Osteocyte (in vitro differentiated cells): ENCODE measurements at regions not wholly inside any gene's neighbourhood (a gene's known extent, or its start where the extent isn't known, plus 50 kb on each side); places are given as distances from the start of the nearest gene placed in this dataset.
A peak's percentile ranks its signal among the peaks of the same experiment; 100 is the strongest.

ENCODE experiments used
- DNase-seq: peaks from one replicate; pipeline ENCODE4 v3.0.0; 2021; ENCODE audit warnings: mixed read lengths; ENCODE audit not compliant: unreplicated experiment; ENCODE audit errors: extremely low spot score
- H3K27ac Mint-ChIP-seq: one replicate; pipeline ENCODE4 v1.8.0; 2021; ENCODE audit warnings: mild to moderate bottlenecking, mixed read lengths; ENCODE audit not compliant: unreplicated experiment
- H3K27me3 Mint-ChIP-seq: one replicate; pipeline ENCODE4 v1.8.0; 2021; ENCODE audit warnings: mixed read lengths; ENCODE audit not compliant: unreplicated experiment
- H3K36me3 Mint-ChIP-seq: one replicate; pipeline ENCODE4 v1.8.0; 2021; ENCODE audit warnings: mixed read lengths; ENCODE audit not compliant: unreplicated experiment
- H3K4me1 Mint-ChIP-seq: one replicate; pipeline ENCODE4 v1.8.0; 2021; ENCODE audit warnings: mixed read lengths; ENCODE audit not compliant: unreplicated experiment
- H3K4me3 Mint-ChIP-seq: one replicate; pipeline ENCODE4 v1.8.0; 2021; ENCODE audit warnings: mild to moderate bottlenecking, moderate library complexity, mixed read lengths; ENCODE audit not compliant: unreplicated experiment
- H3K9me3 Mint-ChIP-seq: one replicate; pipeline ENCODE4 v1.8.0; 2021; ENCODE audit warnings: mixed read lengths; ENCODE audit not compliant: unreplicated experiment
- TF ChIP-seq, protein P1 (sequence below): fragments of 200-600 bp; sonication (generic); IDR thresholded peaks from 2 replicates; pipeline ENCODE4 v1.5.0; 2021; ENCODE audit warnings: antibody characterized with exemption, mild to moderate bottlenecking, moderate library complexity

DNA sequence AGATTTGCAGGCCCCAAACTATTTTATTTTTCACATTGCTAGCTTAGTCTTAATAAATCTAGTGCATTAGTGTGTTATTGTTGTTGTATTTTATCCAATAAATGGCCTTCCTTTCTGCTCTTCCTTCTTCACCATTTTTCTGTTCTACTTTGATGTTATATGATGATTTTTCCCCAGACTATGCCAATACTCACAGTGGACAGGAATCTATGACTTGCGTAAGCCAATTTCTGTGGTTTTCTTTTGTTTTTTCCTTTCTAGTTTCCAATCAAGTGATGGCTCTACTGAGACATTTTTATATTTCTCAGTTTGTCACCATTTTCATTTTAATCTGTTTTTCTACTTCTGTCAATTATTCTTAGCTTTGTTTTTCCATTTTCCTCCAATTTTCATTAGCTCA, 106.8 kb upstream of the FBXL7 start:
- no peak for DNase-seq
- Mint-ChIP-seq H3K4me1 (peaks cover 16% of the 10 kb centered on the region), H3K27ac (no peak overlapping the region), H3K4me3 (no peak overlapping the region), H3K27me3 (peaks cover 20% of the 10 kb centered on the region), H3K9me3 (no peaks in the 10 kb centered on the region), H3K36me3 (no peaks in the 10 kb centered on the region)
- TF ChIP-seq, protein P1, sequence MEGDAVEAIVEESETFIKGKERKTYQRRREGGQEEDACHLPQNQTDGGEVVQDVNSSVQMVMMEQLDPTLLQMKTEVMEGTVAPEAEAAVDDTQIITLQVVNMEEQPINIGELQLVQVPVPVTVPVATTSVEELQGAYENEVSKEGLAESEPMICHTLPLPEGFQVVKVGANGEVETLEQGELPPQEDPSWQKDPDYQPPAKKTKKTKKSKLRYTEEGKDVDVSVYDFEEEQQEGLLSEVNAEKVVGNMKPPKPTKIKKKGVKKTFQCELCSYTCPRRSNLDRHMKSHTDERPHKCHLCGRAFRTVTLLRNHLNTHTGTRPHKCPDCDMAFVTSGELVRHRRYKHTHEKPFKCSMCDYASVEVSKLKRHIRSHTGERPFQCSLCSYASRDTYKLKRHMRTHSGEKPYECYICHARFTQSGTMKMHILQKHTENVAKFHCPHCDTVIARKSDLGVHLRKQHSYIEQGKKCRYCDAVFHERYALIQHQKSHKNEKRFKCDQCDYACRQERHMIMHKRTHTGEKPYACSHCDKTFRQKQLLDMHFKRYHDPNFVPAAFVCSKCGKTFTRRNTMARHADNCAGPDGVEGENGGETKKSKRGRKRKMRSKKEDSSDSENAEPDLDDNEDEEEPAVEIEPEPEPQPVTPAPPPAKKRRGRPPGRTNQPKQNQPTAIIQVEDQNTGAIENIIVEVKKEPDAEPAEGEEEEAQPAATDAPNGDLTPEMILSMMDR, result no peak

DNA sequence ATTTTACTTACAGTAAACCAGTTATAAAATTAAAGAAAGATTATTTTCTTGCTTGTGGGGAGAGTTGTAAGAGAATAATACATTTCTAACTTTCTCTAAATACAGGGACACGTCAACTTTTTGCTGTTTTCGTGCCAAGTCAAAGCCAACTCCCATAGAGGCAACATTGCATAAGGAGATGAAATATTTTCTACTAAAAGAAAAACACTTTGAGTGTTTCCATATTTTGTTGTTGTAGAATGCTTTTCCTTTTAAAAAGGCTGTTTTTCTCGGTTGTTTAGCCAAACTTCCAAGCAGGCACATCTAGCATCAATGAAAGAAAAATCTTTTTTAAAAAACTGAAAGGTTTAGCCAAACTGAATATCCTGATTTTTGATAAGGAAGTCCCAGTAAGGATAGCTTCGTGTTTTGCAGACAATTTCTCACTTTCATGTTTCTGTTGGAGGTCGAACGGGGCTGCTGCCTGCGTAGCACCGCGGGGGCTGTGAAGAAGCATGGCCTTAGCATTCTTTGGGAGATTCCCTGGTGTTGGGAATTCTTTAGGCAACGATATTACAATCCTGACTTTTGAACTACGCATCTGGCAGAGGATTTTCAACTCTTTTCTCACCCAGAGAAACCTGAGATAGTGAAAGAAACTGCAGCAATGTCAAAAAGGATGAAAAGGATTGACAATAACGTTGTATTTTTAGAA, 108.1 kb upstream of the FBXL7 start:
- no peak for DNase-seq
- TF ChIP-seq, protein P1, result no peak
- H3K4me1 Mint-ChIP-seq, result peaks cover 16% of the 10 kb centered on the region
- peak overlapping the region; percentile 78 for H3K27ac Mint-ChIP-seq
- H3K4me3 Mint-ChIP-seq, result peak overlapping the region; percentile 65
- H3K9me3 Mint-ChIP-seq, result no peaks in the 10 kb centered on the region
- H3K36me3 Mint-ChIP-seq, result no peaks in the 10 kb centered on the region
- H3K27me3 Mint-ChIP-seq, result peaks cover 20% of the 10 kb centered on the region

DNA sequence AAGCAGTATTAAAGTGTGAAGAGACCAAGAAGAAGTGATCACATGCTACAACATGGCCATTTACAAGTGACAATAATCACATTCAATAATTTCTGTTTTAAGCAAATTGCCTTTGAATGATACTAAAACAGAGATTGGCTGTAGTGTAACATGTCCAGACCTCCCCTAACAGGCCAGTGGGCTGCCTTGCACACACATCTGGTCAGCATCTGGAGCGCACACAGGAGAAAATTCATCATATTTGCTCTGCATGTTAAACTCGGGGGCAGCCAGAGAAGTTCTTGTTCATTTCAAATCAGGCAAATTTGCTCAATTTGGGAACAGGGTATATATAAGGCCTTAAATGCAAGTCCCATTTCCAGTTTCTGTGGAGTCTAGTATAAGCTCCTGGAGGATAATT, 111.1 kb upstream of the FBXL7 start:
- Mint-ChIP-seq H3K36me3 (no peaks in the 10 kb centered on the region), H3K4me1 (peaks cover 16% of the 10 kb centered on the region), H3K27ac (no peak overlapping the region), H3K27me3 (peaks cover 26% of the 10 kb centered on the region), H3K9me3 (no peaks in the 10 kb centered on the region), H3K4me3 (no peak overlapping the region)
- no peak for DNase-seq
- TF ChIP-seq, protein P1, result no peak

DNA sequence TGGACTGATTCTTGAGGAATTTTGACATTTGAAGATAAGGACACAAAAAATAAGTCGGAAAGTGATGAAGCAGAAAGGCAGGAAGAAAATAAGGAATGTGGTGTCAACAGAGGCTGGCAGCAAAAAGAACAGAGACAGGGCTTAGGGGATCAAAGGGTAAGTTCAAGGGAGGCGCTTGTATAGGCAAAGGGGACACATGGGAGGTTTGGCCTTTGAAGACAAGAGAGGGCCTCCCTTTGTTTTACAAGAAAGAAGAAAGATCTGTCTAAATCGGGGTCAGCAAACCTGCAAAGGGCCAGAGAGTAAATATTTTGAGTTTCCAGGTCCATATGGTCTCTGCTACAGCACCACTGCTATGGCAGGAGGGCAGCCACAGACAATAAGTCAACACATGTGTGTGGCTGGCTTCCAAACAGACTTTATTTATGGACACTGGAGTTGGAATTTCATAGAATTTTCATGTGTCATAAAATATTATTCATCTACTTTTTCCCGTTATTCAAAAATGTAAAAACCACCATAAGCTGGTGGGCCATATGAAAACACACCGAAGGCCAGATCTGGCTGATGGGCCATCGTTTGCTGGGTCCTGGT, 112.0 kb upstream of the FBXL7 start:
- Mint-ChIP-seq H3K36me3 (no peaks in the 10 kb centered on the region), H3K4me1 (peaks cover 16% of the 10 kb centered on the region), H3K4me3 (no peak overlapping the region), H3K27me3 (peaks cover 26% of the 10 kb centered on the region), H3K27ac (no peak overlapping the region), H3K9me3 (no peaks in the 10 kb centered on the region)
- DNase-seq, result no peak
- TF ChIP-seq, protein P1, result no peak

DNA sequence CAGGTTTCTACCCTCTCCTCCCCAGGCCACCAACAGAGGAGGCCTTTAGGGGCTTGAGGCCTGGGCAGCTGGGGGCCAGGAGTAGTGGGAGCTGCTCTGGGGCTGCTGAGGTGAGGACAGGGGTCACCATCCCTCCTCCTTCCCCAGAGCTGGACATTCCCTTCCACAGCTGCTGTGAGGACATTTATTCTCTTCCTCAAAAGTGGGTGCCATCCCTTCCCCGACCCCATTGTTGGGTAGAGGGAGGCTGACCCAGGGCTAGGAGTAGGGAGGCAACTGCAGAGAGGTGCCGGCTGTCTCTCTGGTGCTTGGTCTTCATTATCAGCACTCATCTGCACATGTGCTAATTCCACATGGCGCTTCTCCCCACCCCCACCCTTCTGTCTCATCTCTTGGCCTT, 113.9 kb upstream of the FBXL7 start:
- Mint-ChIP-seq H3K36me3 (no peaks in the 10 kb centered on the region), H3K27me3 (peaks cover 39% of the 10 kb centered on the region), H3K4me1 (peaks cover 3% of the 10 kb centered on the region), H3K4me3 (no peak overlapping the region), H3K27ac (no peak overlapping the region), H3K9me3 (no peaks in the 10 kb centered on the region)
- DNase-seq, result no peak
- TF ChIP-seq, protein P1, result no peak
